ENCODE measurements at regions not wholly inside any gene's neighbourhood (a gene's known extent, or its start where the extent isn't known, plus 50 kb on each side); places are given as distances from the start of the nearest gene placed in this dataset.

GRCh38 chr5:53219610-53220009, 110.1 kb upstream of the MOCS2 start:
- no peak overlapping the region for H3K4me2 ChIP-seq (ENCODE audit: low read length)
- CTCF ChIA-PET (ENCODE audit: unreplicated experiment) = no interaction called here
- no peaks in the 10 kb centered on the region for H3K4me1 ChIP-seq (ENCODE audit: insufficient read depth, low read length, poor library complexity, severe bottlenecking)
- H3K36me3 ChIP-seq (ENCODE audit: insufficient read depth, low read length) = no peaks in the 10 kb centered on the region
- no peaks in the 10 kb centered on the region for H4K20me1 ChIP-seq (ENCODE audit: insufficient read depth, low read length)
- no peak overlapping the region for H3K4me3 ChIP-seq (ENCODE audit: low read depth, low read length, poor library complexity, severe bottlenecking)
- H3K79me2 ChIP-seq (ENCODE audit: insufficient read depth, low read depth, low read length) = no peaks in the 10 kb centered on the region
- no peaks in the 10 kb centered on the region for H3K9me2 ChIP-seq (ENCODE audit: insufficient read depth, low read length)
- no peak overlapping the region for H3K27ac ChIP-seq (ENCODE audit: low read depth, low read length, poor library complexity, severe bottlenecking)
- BruUV-seq (replicated peaks) = no TSS peak
- no peak for DNase-seq (ENCODE audit: low spot score)
- TF ChIP-seq CTCF (conservative IDR thresholded peaks at IDR 0.05; ENCODE audit: low read length) = no peak
- no peak for TF ChIP-seq EZH2phosphoT487 (IDR thresholded peaks at IDR 0.05; ENCODE audit: borderline replicate concordance, low read depth, low read length)
- no peaks in the 10 kb centered on the region for H3K9me3 ChIP-seq (ENCODE audit: low read length)
- intact Hi-C loops (cut with micrococcal nuclease; ENCODE audit: unreplicated experiment) = no loop called here
- H2AFZ ChIP-seq (ENCODE audit: low read length) = no peak overlapping the region
- POLR2A ChIA-PET = no interaction called here

GRCh38 chr5:53233645-53234405, 124.3 kb upstream of the MOCS2 start:
- no peak for DNase-seq (ENCODE audit: low spot score)
- H3K9me3 ChIP-seq (ENCODE audit: low read length) = no peaks in the 10 kb centered on the region
- ChIA-PET CTCF (ENCODE audit: unreplicated experiment) (no interaction called here), POLR2A (interaction anchor here (0.5 to 1.3 kb wide), 4 partner anchors 29 to 1277 kb away, joined by 3 to 6 read pairs (median 4); no protein-coding TSS in a partner anchor)
- no peaks in the 10 kb centered on the region for H3K79me2 ChIP-seq (ENCODE audit: insufficient read depth, low read depth, low read length)
- no peaks in the 10 kb centered on the region for H4K20me1 ChIP-seq (ENCODE audit: insufficient read depth, low read length)
- no TSS peak for BruUV-seq (replicated peaks)
- no peak overlapping the region for H3K4me3 ChIP-seq (ENCODE audit: low read depth, low read length, poor library complexity, severe bottlenecking)
- no peak overlapping the region for H3K27ac ChIP-seq (ENCODE audit: low read depth, low read length, poor library complexity, severe bottlenecking)
- no peak overlapping the region for H3K4me2 ChIP-seq (ENCODE audit: low read length)
- TF ChIP-seq EZH2phosphoT487 (IDR thresholded peaks at IDR 0.05; ENCODE audit: borderline replicate concordance, low read depth, low read length) = no peak
- TF ChIP-seq CTCF (conservative IDR thresholded peaks at IDR 0.05; ENCODE audit: low read length) = no peak
- no peaks in the 10 kb centered on the region for H3K36me3 ChIP-seq (ENCODE audit: insufficient read depth, low read length)
- H3K4me1 ChIP-seq (ENCODE audit: insufficient read depth, low read length, poor library complexity, severe bottlenecking) = no peaks in the 10 kb centered on the region
- intact Hi-C loops (cut with micrococcal nuclease; ENCODE audit: unreplicated experiment) = no loop called here
- no peaks in the 10 kb centered on the region for H3K9me2 ChIP-seq (ENCODE audit: insufficient read depth, low read length)
- H2AFZ ChIP-seq (ENCODE audit: low read length) = no peak overlapping the region

- intact Hi-C loops (cut with micrococcal nuclease; ENCODE audit: unreplicated experiment) = no loop called here
These were observed 127.1 kb upstream of the MOCS2 start for GRCh38 chr5:53236683-53237082.

More at GRCh38 chr5:53236683-53237082, 127.1 kb upstream of the MOCS2 start:
- H3K79me2 ChIP-seq (ENCODE audit: insufficient read depth, low read depth, low read length) = no peaks in the 10 kb centered on the region
- no TSS peak for BruUV-seq (replicated peaks)
- H3K4me3 ChIP-seq (ENCODE audit: low read depth, low read length, poor library complexity, severe bottlenecking) = no peak overlapping the region
- H4K20me1 ChIP-seq (ENCODE audit: insufficient read depth, low read length) = no peaks in the 10 kb centered on the region
- H2AFZ ChIP-seq (ENCODE audit: low read length) = no peak overlapping the region
- CTCF ChIA-PET (ENCODE audit: unreplicated experiment) = no interaction called here
- no peak overlapping the region for H3K4me2 ChIP-seq (ENCODE audit: low read length)
- no peaks in the 10 kb centered on the region for H3K36me3 ChIP-seq (ENCODE audit: insufficient read depth, low read length)
- POLR2A ChIA-PET = no interaction called here
- no peaks in the 10 kb centered on the region for H3K9me2 ChIP-seq (ENCODE audit: insufficient read depth, low read length)
- no peak for DNase-seq (ENCODE audit: low spot score)
- no peaks in the 10 kb centered on the region for H3K4me1 ChIP-seq (ENCODE audit: insufficient read depth, low read length, poor library complexity, severe bottlenecking)
- TF ChIP-seq EZH2phosphoT487 (IDR thresholded peaks at IDR 0.05; ENCODE audit: borderline replicate concordance, low read depth, low read length) (no peak), CTCF (conservative IDR thresholded peaks at IDR 0.05; ENCODE audit: low read length) (no peak)
- H3K9me3 ChIP-seq (ENCODE audit: low read length) = no peaks in the 10 kb centered on the region
- H3K27ac ChIP-seq (ENCODE audit: low read depth, low read length, poor library complexity, severe bottlenecking) = no peak overlapping the region

Data from OCI-LY7 (cell line).